A549 (cell line): ENCODE measurements at regions not wholly inside any gene's neighbourhood (a gene's known extent, or its start where the extent isn't known, plus 50 kb on each side); places are given as distances from the start of the nearest gene placed in this dataset.

Source experiments
- ATAC-seq, 2 experiments: fragments of 200-7000 bp in 1 of 2; fragments of >200 bp in 1 of 2; cut with Nextera tagmentation in 1 of 2; cut with Tn5 transposase in 1 of 2; 3 replicates each; pipeline versions ENCODE4 v1.8.0 to v1.9.1; 2018 to 2020; ENCODE audit warnings: mild to moderate bottlenecking in 1 of 2, moderate library complexity in 1 of 2
- CTCF ChIA-PET: fragments of 300-600 bp; sonication (Branson Sonifier 250); formaldehyde crosslinking; extraction: SDS; loops from one replicate; lab custom pipeline; 2021; ENCODE audit warnings: antibody characterized with exemption, inconsistent platforms; lab: Yijun Ruan, JAX
- POLR2A ChIA-PET: fragments of 350-600 bp; formaldehyde crosslinking; extraction: SDS; loops from one replicate; lab custom pipeline; 2021; ENCODE audit warnings: antibody characterized with exemption, inconsistent platforms; lab: Yijun Ruan, JAX
- DNase-seq, 2 experiments: peaks; one replicate each; pipeline versions ENCODE4 v3.0.0 to v3.0.0-alpha.2; 2011 to 2016; ENCODE audit warnings: low read depth in 1 of 2, low spot score in 1 of 2
- FAIRE-seq: peaks from 2 replicates; lab custom pipeline; 2011; peaks lifted over from hg19 to GRCh38; lab: Jason Lieb, UNC
- H3K27ac ChIP-seq, 2 experiments: fragments of >200 bp; sonication (Bioruptor Twin); formaldehyde crosslinking; 3 replicates each; pipeline ENCODE4 v1.5.1; 2016 to 2017
- H3K4me1 ChIP-seq: fragments of >200 bp; sonication (Bioruptor Twin); formaldehyde crosslinking; 3 replicates; pipeline ENCODE4 v1.6.1; 2016
- H3K4me2 ChIP-seq: fragments of >200 bp; sonication (Bioruptor Twin); formaldehyde crosslinking; 3 replicates; pipeline ENCODE4 v1.6.1; 2016
- H3K4me3 ChIP-seq: fragments of >200 bp; sonication (Bioruptor Twin); formaldehyde crosslinking; 3 replicates; pipeline ENCODE4 v1.5.1; 2016
- H3K9me3 ChIP-seq: fragments of >200 bp; sonication (Bioruptor Twin); formaldehyde crosslinking; 3 replicates; pipeline ENCODE4 v1.6.1; 2016
- BCL3 ChIP-seq: fragments of >200 bp; sonication (Bioruptor Twin); formaldehyde crosslinking; IDR thresholded peaks from 3 replicates; pipeline ENCODE4 v1.6.1; 2016
- BHLHE40 ChIP-seq: IDR thresholded peaks from 2 replicates; pipeline ENCODE4 v1.6.1; 2012; ENCODE audit warnings: low read depth, low read length, inconsistent platforms
- CEBPB ChIP-seq, 2 experiments: fragments of >200 bp in 1 of 2; sonication (Bioruptor Twin) in 1 of 2; formaldehyde crosslinking in 1 of 2; IDR thresholded peaks; 2 replicates each; pipeline ENCODE4 v1.6.1; 2012 to 2016
- CHD4 ChIP-seq: fragments of 200-600 bp; sonication (generic); IDR thresholded peaks from 2 replicates; pipeline ENCODE4 v1.6.1; 2016; ENCODE audit warnings: antibody characterized with exemption, mild to moderate bottlenecking, borderline replicate concordance
- EP300 ChIP-seq, 2 experiments: fragments of >200 bp; sonication (Bioruptor Twin); formaldehyde crosslinking; IDR thresholded peaks; 2 replicates in 1 of 2; 3 replicates in 1 of 2; pipeline ENCODE4 v1.6.1; 2016 to 2017
- ESRRA ChIP-seq: fragments of 150-350 bp; IDR thresholded peaks from 2 replicates; pipeline ENCODE4 v1.6.1; 2014; ENCODE audit warnings: mild to moderate bottlenecking, low read length, borderline replicate concordance
- FOXS1 ChIP-seq: fragments of 250-450 bp; sonication (Bioruptor Pico); IDR thresholded peaks from 2 replicates; pipeline ENCODE4 v1.5.0; 2020; ENCODE audit warnings: mild to moderate bottlenecking, moderate library complexity
- HDAC2 ChIP-seq: fragments of 200-600 bp; sonication (generic); IDR thresholded peaks from 2 replicates; pipeline ENCODE4 v1.6.1; 2016
- HEYL ChIP-seq: fragments of 250-450 bp; sonication (Bioruptor Pico); IDR thresholded peaks from 2 replicates; pipeline ENCODE4 v1.8.0; 2021; ENCODE audit warnings: mild to moderate bottlenecking, moderate library complexity
- KDM1A ChIP-seq: fragments of 200-600 bp; sonication (generic); IDR thresholded peaks from 2 replicates; pipeline ENCODE4 v1.6.1; 2016; ENCODE audit warnings: low read depth, mild to moderate bottlenecking
- MAFK ChIP-seq: fragments of 450-650 bp; IDR thresholded peaks from 2 replicates; pipeline ENCODE4 v1.6.1; 2014; ENCODE audit not compliant: partially characterized antibody
- NFE2L2 ChIP-seq: fragments of 150-350 bp; conservative IDR thresholded peaks from 2 replicates; pipeline ENCODE4 v1.6.1; 2014; ENCODE audit warnings: low read length
- NPAS2 ChIP-seq: fragments of 250-450 bp; sonication (Bioruptor Pico); IDR thresholded peaks from 2 replicates; pipeline ENCODE4 v1.8.0; 2022; ENCODE audit warnings: mild to moderate bottlenecking, moderate library complexity, borderline replicate concordance
- PHF8 ChIP-seq: fragments of 200-600 bp; sonication (generic); IDR thresholded peaks from 2 replicates; pipeline ENCODE4 v1.6.1; 2016; ENCODE audit warnings: low read depth, mild to moderate bottlenecking, antibody characterized with exemption, moderate library complexity, borderline replicate concordance
- TFCP2L1 ChIP-seq: fragments of 250-450 bp; sonication (Bioruptor Pico); IDR thresholded peaks from 2 replicates; pipeline ENCODE4 v1.5.0; 2021; ENCODE audit warnings: mild to moderate bottlenecking
- ZC3H11A ChIP-seq: fragments of 450-650 bp; IDR thresholded peaks from 2 replicates; pipeline ENCODE4 v1.6.1; 2014; ENCODE audit warnings: antibody characterized with exemption, mild to moderate bottlenecking
- ZFP36 ChIP-seq: fragments of 450-650 bp; IDR thresholded peaks from 2 replicates; pipeline ENCODE4 v1.6.1; 2014; ENCODE audit warnings: borderline replicate concordance; ENCODE audit not compliant: partially characterized antibody
- ZSCAN20 ChIP-seq: fragments of 250-450 bp; sonication (Bioruptor Pico); IDR thresholded peaks from 2 replicates; pipeline ENCODE4 v1.8.0; 2022; ENCODE audit warnings: mild to moderate bottlenecking, moderate library complexity
- WGBS: methylation state at CpG from one replicate; pipeline ENCODE4 v1.1.6; 2017; ENCODE audit errors: missing lambda C conversion rate; 5-methylcytosine and 5-hydroxymethylcytosine counted together

- CTCF ChIA-PET, result no interaction called here
- H3K4me1 ChIP-seq, result no peaks in the 10 kb centered on the region
- H3K27ac ChIP-seq, result no peak overlapping the region
- no peak overlapping the region for H3K4me2 ChIP-seq
- no peak for FAIRE-seq
- ATAC-seq, result no peak
- POLR2A ChIA-PET, result no interaction called here
- no peak overlapping the region for H3K4me3 ChIP-seq
- no peaks in the 10 kb centered on the region for H3K9me3 ChIP-seq
- TF ChIP-seq NPAS2 (CRISPR knock-in tag), result no peak
- no peak for TF ChIP-seq EP300 (IDR thresholded peaks at IDR 0.05)
- no peak for TF ChIP-seq BCL3
- TF ChIP-seq NFE2L2, result no peak
- no peak for TF ChIP-seq KDM1A
- DNase-seq, result no peak
- whole genome bisulfite sequencing, result 41% methylated on average over 11 of the region's 11 CpGs
Measured at GRCh38 chr11:134997652-134998320, 585.7 kb upstream of the B3GAT1 start.

GRCh38 chr11:134995741-134996140, 583.7 kb upstream of the B3GAT1 start:
- no peak for FAIRE-seq
- H3K9me3 ChIP-seq, result no peaks in the 10 kb centered on the region
- no peak overlapping the region for H3K4me3 ChIP-seq
- WGBS, result 19% methylated on average over 5 of the region's 5 CpGs
- H3K27ac ChIP-seq, result no peak overlapping the region
- TF ChIP-seq ZFP36 (no peak), ZSCAN20 (CRISPR knock-in tag) (no peak), BHLHE40 (no peak), TFCP2L1 (no peak), KDM1A (no peak), MAFK (no peak), CHD4 (no peak), PHF8 (no peak), ZC3H11A (no peak), HDAC2 (no peak), CEBPB (IDR thresholded peaks at IDR 0.05) (no peak)
- no peak overlapping the region for H3K4me2 ChIP-seq
- ChIA-PET CTCF (no interaction called here), POLR2A (no interaction called here)
- no peak for ATAC-seq
- DNase-seq, result no peak
- no peaks in the 10 kb centered on the region for H3K4me1 ChIP-seq

- POLR2A ChIA-PET, result no interaction called here
- Histone ChIP-seq H3K4me1 (no peaks in the 10 kb centered on the region), H3K9me3 (no peaks in the 10 kb centered on the region), H3K4me3 (no peak overlapping the region), H3K4me2 (no peak overlapping the region), H3K27ac (no peak overlapping the region)
- TF ChIP-seq HEYL (CRISPR knock-in tag), result no peak
- no peak for TF ChIP-seq ZFP36
- no peak for TF ChIP-seq FOXS1
- TF ChIP-seq ESRRA, result no peak
- CTCF ChIA-PET, result no interaction called here
- no peak for FAIRE-seq
- ATAC-seq, result no peak
- DNase-seq, result no peak
Measured at GRCh38 chr11:134994431-134994830, 582.4 kb upstream of the B3GAT1 start.

GRCh38 chr11:134993691-134994243, 581.7 kb upstream of the B3GAT1 start:
- ATAC-seq (no peak), FAIRE-seq (no peak), DNase-seq (no peak)
- H3K4me1 ChIP-seq, result no peaks in the 10 kb centered on the region
- TF ChIP-seq TFCP2L1, result no peak
- no peak overlapping the region for H3K27ac ChIP-seq
- WGBS, result 4% methylated on average over 7 of the region's 7 CpGs
- H3K4me2 ChIP-seq, result no peak overlapping the region
- ChIA-PET POLR2A (no interaction called here), CTCF (no interaction called here)
- no peak overlapping the region for H3K4me3 ChIP-seq
- no peaks in the 10 kb centered on the region for H3K9me3 ChIP-seq
